ENCODE measurements at regions not wholly inside any gene's neighbourhood (a gene's known extent, or its start where the extent isn't known, plus 50 kb on each side); places are given as distances from the start of the nearest gene placed in this dataset.

DNA sequence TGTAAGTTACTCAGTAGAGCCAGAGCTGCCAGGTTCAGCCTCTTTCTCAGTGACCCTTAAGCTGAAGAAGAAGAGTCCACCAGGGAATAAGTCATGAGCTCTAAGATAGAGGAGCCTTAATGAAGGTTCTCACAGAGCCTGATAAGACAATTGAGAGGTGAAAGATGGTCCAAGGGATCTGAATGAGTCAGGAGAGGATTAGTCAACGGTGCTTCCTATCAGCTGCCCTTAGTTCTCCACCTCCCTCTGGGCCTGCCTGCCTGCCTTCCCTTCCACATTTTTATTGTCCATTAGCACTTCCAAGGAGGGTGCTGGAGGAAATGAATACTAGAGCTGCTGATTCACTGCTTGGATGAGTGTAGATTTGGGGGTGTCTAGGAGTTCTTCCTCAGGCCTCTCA, 161.7 kb upstream of the RMST start:
- TF ChIP-seq SIN3A (IDR thresholded peaks at IDR 0.05; ENCODE audit: borderline replicate concordance, insufficient read depth, low read length) (no peak), TAF1 (IDR thresholded peaks at IDR 0.05; ENCODE audit: borderline replicate concordance, insufficient read depth, low read length) (no peak), FOXP2 (optimal IDR thresholded peaks at IDR 0.05; ENCODE audit: borderline replicate concordance, extremely low read depth, extremely low read length, insufficient read depth) (no peak), POLR2AphosphoS5 (IDR thresholded peaks at IDR 0.05; ENCODE audit: low read depth, low read length) (no peak)
- TF ChIP-seq, protein P1, sequence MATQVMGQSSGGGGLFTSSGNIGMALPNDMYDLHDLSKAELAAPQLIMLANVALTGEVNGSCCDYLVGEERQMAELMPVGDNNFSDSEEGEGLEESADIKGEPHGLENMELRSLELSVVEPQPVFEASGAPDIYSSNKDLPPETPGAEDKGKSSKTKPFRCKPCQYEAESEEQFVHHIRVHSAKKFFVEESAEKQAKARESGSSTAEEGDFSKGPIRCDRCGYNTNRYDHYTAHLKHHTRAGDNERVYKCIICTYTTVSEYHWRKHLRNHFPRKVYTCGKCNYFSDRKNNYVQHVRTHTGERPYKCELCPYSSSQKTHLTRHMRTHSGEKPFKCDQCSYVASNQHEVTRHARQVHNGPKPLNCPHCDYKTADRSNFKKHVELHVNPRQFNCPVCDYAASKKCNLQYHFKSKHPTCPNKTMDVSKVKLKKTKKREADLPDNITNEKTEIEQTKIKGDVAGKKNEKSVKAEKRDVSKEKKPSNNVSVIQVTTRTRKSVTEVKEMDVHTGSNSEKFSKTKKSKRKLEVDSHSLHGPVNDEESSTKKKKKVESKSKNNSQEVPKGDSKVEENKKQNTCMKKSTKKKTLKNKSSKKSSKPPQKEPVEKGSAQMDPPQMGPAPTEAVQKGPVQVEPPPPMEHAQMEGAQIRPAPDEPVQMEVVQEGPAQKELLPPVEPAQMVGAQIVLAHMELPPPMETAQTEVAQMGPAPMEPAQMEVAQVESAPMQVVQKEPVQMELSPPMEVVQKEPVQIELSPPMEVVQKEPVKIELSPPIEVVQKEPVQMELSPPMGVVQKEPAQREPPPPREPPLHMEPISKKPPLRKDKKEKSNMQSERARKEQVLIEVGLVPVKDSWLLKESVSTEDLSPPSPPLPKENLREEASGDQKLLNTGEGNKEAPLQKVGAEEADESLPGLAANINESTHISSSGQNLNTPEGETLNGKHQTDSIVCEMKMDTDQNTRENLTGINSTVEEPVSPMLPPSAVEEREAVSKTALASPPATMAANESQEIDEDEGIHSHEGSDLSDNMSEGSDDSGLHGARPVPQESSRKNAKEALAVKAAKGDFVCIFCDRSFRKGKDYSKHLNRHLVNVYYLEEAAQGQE (IDR thresholded peaks at IDR 0.05; ENCODE audit: insufficient read depth in 1 of 2, low read depth in 2 of 2, low read length in 2 of 2), result no peak

DNA sequence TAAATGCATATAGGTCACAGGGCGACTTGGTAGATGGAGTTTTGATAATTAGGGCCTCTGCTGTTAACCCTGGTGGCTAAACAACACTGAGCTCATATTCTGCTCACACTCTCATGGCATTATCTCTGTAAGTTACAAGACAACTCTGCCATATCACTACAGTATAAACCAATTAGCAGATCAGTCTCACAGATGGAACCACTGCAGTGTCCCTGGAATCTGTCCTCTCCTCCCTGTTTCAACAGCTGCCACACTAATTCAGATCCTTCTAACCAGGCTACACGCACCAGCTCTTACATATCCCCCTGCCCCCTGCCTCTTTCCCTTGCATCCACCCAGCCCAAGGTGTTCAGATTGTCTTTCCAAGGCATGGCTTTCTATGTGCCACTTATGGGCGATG, 161.0 kb upstream of the RMST start:
- no peak for TF ChIP-seq SIN3A (IDR thresholded peaks at IDR 0.05; ENCODE audit: borderline replicate concordance, insufficient read depth, low read length)
- TF ChIP-seq FOXP2 (optimal IDR thresholded peaks at IDR 0.05; ENCODE audit: borderline replicate concordance, extremely low read depth, extremely low read length, insufficient read depth), result no peak
- no peak for TF ChIP-seq TAF1 (IDR thresholded peaks at IDR 0.05; ENCODE audit: borderline replicate concordance, insufficient read depth, low read length)
- TF ChIP-seq, protein P1 (IDR thresholded peaks at IDR 0.05; ENCODE audit: insufficient read depth in 1 of 2, low read depth in 2 of 2, low read length in 2 of 2), result no peak
- no peak for TF ChIP-seq POLR2AphosphoS5 (IDR thresholded peaks at IDR 0.05; ENCODE audit: low read depth, low read length)

DNA sequence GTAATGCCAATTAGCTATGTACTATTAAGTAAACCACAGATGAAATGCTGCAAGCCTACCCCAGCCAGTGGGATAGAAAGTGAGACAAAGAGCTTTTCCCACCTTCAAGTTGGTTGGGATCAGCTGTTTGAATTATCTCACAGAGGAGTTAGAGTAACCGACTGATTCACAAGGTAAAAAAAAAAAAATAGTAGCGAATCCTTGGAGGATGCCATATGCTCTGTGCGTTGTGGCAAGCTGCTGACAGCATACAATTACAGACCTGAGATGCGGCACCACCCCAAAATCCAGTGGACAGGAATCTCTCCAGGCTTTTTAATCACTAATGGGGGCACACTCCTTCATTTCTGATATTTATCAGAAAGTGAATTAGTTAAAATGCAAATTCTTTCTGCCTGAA, 157.0 kb upstream of the RMST start:
- TF ChIP-seq POLR2AphosphoS5 (IDR thresholded peaks at IDR 0.05; ENCODE audit: low read depth, low read length) (no peak), FOXP2 (optimal IDR thresholded peaks at IDR 0.05; ENCODE audit: borderline replicate concordance, extremely low read depth, extremely low read length, insufficient read depth) (no peak), TAF1 (IDR thresholded peaks at IDR 0.05; ENCODE audit: borderline replicate concordance, insufficient read depth, low read length) (no peak), SIN3A (IDR thresholded peaks at IDR 0.05; ENCODE audit: borderline replicate concordance, insufficient read depth, low read length) (no peak)
- TF ChIP-seq, protein P1 (IDR thresholded peaks at IDR 0.05; ENCODE audit: insufficient read depth in 1 of 2, low read depth in 2 of 2, low read length in 2 of 2), result no peak

DNA sequence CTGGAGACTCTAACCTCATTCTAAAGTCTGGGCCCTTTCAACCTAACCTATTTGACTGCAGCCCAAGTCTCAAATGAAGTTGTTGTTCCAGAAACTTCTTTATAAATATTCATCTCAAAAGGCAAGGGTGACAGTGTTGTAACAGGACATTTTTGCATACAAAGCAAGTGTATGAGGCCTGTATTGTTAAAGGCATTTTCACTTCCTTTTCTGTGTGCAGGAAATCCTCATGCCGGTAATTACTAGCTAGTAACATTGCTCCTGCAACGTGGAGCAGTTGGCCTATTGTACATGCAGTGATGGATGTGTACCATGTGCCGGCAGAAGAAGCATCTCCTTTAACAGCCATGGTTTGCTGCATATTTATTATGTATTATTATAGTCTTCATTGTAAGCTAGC, 156.5 kb upstream of the RMST start:
- TF ChIP-seq SIN3A (IDR thresholded peaks at IDR 0.05; ENCODE audit: borderline replicate concordance, insufficient read depth, low read length), result no peak
- TF ChIP-seq FOXP2 (optimal IDR thresholded peaks at IDR 0.05; ENCODE audit: borderline replicate concordance, extremely low read depth, extremely low read length, insufficient read depth), result no peak
- no peak for TF ChIP-seq TAF1 (IDR thresholded peaks at IDR 0.05; ENCODE audit: borderline replicate concordance, insufficient read depth, low read length)
- TF ChIP-seq, protein P1 (IDR thresholded peaks at IDR 0.05; ENCODE audit: insufficient read depth in 1 of 2, low read depth in 2 of 2, low read length in 2 of 2), result no peak
- no peak for TF ChIP-seq POLR2AphosphoS5 (IDR thresholded peaks at IDR 0.05; ENCODE audit: low read depth, low read length)
